ENCODE measurements at regions not wholly inside any gene's neighbourhood (a gene's known extent, or its start where the extent isn't known, plus 50 kb on each side); places are given as distances from the start of the nearest gene placed in this dataset.

GRCh38 chr17:51472670-51473205 lies 212.4 kb downstream of the UTP18 start:
- TF ChIP-seq TAF1 (IDR thresholded peaks at IDR 0.05; ENCODE audit: low read depth, low read length) (no peak), POLR2AphosphoS5 (IDR thresholded peaks at IDR 0.05; ENCODE audit: low read depth, low read length) (no peak), POLR2A (IDR thresholded peaks at IDR 0.05; ENCODE audit: low read depth, low read length) (no peak), PAX5 (IDR thresholded peaks at IDR 0.05; ENCODE audit: insufficient read depth, low read length, severe bottlenecking) (no peak), POU2F2 (IDR thresholded peaks at IDR 0.05; ENCODE audit: low read depth, low read length) (no peak), SPI1 (IDR thresholded peaks at IDR 0.05; ENCODE audit: low read depth, low read length) (no peak)

Data from GM12891 (cell line).